ENCODE measurements at regions not wholly inside any gene's neighbourhood (a gene's known extent, or its start where the extent isn't known, plus 50 kb on each side); places are given as distances from the start of the nearest gene placed in this dataset.

- TF ChIP-seq CTCF (IDR thresholded peaks at IDR 0.05) = no peak
- TF ChIP-seq POLR2A (IDR thresholded peaks at IDR 0.05) = no peak
These were observed 267.5 kb downstream of the OGFRL1 start for GRCh38 chr6:71556141-71556540.

Measured in uterus (tissue), 2 donors.